SKM-1 (cell line): ENCODE measurements at regions not wholly inside any gene's neighbourhood (a gene's known extent, or its start where the extent isn't known, plus 50 kb on each side); places are given as distances from the start of the nearest gene placed in this dataset.

Experiments
- DNase-seq: peaks from one replicate; lab custom pipeline; 2025; ENCODE audit not compliant: unreplicated experiment; lab: John Stamatoyannopoulos, UW

- DNase-seq, result no peak
Measured at GRCh38 chr4:136575146-136575545, 957.1 kb downstream of the PCDH18 start.

- DNase-seq, result no peak
Measured at GRCh38 chr4:136573460-136573859, 958.8 kb downstream of the PCDH18 start.

GRCh38 chr4:136571315-136571714 lies 961.0 kb downstream of the PCDH18 start:
- DNase-seq, result no peak

GRCh38 chr4:136562834-136563233 lies 969.5 kb downstream of the PCDH18 start:
- no peak for DNase-seq

DNA sequence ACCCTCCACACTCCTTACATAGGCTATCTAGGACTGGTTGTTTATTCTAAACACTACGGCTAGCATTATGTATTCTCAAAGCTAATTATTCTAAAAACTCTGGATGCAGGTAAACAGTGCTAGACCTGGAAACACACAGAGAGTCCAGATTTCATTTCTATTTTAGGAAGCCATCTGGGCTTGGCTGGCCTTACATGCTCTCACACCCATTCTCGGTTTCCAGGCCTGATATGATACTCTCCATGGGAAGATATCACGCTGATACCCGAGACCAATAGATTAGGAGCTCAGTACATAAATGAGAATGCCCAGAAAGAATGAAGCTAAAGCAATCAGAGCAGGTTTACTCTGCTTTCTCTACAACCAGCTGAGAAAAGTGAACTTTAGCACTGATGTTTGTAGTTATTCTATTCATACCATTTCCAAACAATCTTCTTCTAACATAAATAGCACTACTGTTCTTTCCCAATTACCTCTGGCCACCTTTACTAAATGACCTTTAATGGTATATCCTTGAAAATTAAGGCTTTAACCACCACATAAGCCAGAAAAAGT lies 973.3 kb downstream of the PCDH18 start:
- no peak for DNase-seq

- no peak for DNase-seq
Measured at GRCh38 chr4:136557396-136557795, 974.9 kb downstream of the PCDH18 start.

DNA sequence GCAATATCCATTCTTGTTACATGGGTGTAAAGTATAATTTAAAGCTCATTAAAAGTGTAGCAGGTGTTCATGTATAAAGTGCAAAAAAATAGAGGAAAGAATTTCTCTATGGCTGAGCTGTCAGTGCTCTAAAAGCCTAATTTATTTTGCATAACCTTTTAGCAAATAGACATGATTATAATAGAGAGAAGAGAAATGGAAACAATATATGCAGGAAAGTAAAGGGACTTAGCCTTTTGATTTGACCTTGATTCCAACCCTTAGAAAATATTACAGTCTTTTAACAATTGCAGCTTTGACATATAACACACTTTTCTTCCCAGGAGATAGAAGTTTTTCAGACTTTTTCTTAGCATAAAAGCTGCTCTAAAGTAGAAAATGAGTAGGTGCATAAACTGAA lies 978.3 kb downstream of the PCDH18 start:
- DNase-seq, result no peak

DNA sequence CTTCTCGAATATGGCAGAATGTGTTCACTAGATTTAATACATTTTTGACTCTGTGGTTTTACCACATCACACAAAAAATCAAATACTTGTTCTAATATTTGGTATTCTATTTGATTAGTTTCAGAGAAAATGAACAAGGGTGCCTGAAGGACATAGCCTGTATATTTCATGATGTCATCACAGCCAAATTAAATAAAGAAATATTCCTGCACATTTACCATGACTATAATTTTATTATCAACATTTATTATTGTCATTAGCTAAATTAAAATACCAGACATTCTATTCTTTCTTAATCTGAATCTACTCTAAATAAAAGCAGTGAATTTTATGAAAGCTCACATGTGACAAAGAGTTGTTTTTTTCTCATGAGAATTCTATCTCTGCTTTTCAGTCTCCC lies 980.5 kb downstream of the PCDH18 start:
- DNase-seq, result no peak

- no peak for DNase-seq
Measured at GRCh38 chr4:136540747-136541146, 991.5 kb downstream of the PCDH18 start.

GRCh38 chr4:136528131-136528530 lies 1004.2 kb downstream of the PCDH18 start:
- DNase-seq, result no peak

- DNase-seq, result no peak
Measured at GRCh38 chr4:136526517-136526916, 1005.8 kb downstream of the PCDH18 start.

DNA sequence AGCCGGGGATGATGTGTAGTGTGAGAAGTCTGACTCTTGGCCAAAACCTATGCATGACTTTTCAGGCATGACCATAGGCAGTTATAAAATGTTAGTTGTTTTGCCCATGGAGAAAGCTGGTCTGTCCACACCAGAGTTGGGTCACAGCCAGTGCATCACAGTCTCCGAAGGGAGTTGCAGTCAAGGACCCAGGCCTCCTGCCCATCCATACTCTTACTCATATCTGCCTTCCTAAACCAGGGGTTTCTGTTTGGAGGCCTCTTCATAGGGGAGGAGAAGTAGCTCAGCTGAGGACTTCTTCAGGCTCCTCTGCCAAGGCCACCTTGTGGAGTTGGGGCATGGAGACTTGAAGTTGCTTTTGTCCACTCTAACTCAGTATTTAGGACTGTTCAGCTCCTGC lies 1008.3 kb downstream of the PCDH18 start:
- DNase-seq, result no peak

DNA sequence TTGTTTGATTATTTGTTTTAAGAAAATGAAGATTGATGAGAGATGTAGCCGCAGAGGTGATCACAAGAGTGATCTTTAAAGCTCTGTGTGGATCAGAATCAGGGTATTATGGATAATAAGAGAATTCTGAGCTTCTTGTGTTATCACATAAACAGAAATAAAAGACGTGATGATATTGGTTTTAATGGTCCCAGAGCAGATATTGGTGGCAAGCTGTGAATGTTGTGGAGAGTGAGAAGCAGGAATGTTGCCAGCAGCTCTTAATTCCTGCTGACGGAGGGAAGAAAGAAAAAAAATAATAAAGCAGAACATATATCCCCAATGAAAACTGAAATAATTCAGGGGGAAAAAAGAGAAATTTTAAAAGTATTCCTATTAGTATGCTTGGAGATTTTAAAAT lies 1015.9 kb downstream of the PCDH18 start:
- DNase-seq, result no peak

- DNase-seq, result no peak
Measured at GRCh38 chr4:136505020-136505419, 1027.3 kb downstream of the PCDH18 start.

- no peak for DNase-seq
Measured at GRCh38 chr4:136495851-136496250, 1036.4 kb downstream of the PCDH18 start.

DNA sequence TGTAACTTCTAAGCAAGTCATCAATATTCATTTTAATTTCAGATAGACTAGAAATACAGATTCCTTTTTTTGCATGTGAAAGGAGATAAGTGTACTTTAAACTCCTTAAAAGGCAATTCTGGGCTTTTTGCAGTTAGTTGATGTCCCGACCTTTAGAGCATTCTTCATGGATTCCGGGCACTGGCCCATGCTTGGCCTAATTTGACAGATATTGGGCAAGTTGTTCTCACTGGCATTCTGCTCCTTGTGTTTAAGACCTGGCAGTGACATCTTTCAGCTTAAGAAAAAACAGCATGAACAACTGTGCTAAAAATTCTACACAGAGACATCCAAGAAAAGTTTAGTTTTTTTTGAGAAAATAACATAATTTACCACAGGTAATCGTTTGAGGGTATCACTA lies 1037.2 kb downstream of the PCDH18 start:
- no peak for DNase-seq

DNA sequence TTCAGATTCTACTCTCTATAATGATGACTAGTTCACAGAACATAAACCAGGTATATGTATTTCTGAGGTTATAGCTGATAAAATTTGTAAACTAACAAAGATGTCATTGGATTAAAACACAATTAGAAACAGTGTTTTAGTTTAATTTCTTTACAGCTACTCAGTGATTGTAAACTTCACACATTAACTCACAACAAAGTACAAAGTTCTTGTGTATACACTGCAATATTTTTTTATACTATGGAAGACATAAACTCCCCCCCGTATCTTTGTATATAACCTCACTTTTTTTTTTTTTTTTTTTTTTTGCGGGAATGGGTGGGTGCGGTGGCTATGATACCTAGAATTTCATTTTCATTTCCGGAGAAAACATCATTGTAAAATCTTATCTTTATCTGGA lies 1043.2 kb downstream of the PCDH18 start:
- DNase-seq, result no peak

- DNase-seq, result no peak
Measured at GRCh38 chr4:136484996-136485395, 1047.3 kb downstream of the PCDH18 start.

- no peak for DNase-seq
Measured at GRCh38 chr4:136476753-136477152, 1055.5 kb downstream of the PCDH18 start.

GRCh38 chr4:136471051-136471450 lies 1061.2 kb downstream of the PCDH18 start:
- no peak for DNase-seq

- DNase-seq, result no peak
Measured at GRCh38 chr4:136465691-136466090, 1066.6 kb downstream of the PCDH18 start.

- DNase-seq, result no peak
Measured at GRCh38 chr4:136463941-136464340, 1068.4 kb downstream of the PCDH18 start.

GRCh38 chr4:136461533-136461932 lies 1070.8 kb downstream of the PCDH18 start:
- DNase-seq, result no peak

DNA sequence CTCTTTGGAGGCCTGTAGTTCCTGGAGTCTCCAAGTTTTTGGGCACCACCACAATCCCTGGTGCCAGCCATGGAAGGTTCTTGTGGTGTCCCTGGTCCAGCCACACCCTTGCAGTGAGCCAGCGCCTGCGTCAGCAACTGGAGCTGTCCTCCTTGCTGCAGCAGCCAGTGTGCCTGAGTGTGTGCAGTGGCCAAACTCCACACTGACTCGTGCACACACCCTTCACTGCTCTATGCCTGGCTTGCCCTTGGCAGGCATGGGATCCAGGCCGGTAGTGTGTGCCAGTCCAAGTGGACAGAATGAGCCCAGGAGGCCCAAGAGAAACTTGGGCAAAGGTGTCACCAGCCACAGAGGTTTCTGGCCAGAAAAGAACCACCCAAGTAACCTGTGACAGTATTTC lies 1074.0 kb downstream of the PCDH18 start:
- no peak for DNase-seq
